CD4-positive, alpha-beta T cell (primary cell): ENCODE measurements at regions not wholly inside any gene's neighbourhood (a gene's known extent, or its start where the extent isn't known, plus 50 kb on each side); places are given as distances from the start of the nearest gene placed in this dataset.

ENCODE experiments used
- ATAC-seq: fragments of 200-7000 bp; cut with Tn5 transposase; one replicate; pipeline ENCODE4 v1.10.0; 2022; ENCODE audit warnings: mild to moderate bottlenecking; ENCODE audit not compliant: poor library complexity
- CTCF ChIA-PET: fragments of 350-600 bp; sonication (Branson Sonifier 250); formaldehyde crosslinking; loops from one replicate; lab custom pipeline; 2021; ENCODE audit warnings: antibody characterized with exemption, inconsistent platforms; lab: Charles Lee
- POLR2A ChIA-PET: fragments of 350-600 bp; sonication (Branson Sonifier 250); formaldehyde crosslinking; loops from one replicate; lab custom pipeline; 2021; ENCODE audit warnings: antibody characterized with exemption, inconsistent platforms; lab: Charles Lee
- DNase-seq, 14 experiments: peaks; one replicate each; pipeline ENCODE4 v3.0.0-alpha.2; 2013 to 2020; ENCODE audit warnings: mixed read lengths in 2 of 14
- H3K27ac ChIP-seq, 2 donors: one replicate each; pipeline versions ENCODE4 v1.5.1 to v1.7.0; 2013; ENCODE audit warnings: low read length in 2 of 2, low read depth in 1 of 2, mild to moderate bottlenecking in 1 of 2
- H3K27me3 ChIP-seq, 2 experiments: 1 replicate in 1 of 2; 2 replicates in 1 of 2; pipeline versions ENCODE4 v1.6.1 to v1.7.0; 2013; ENCODE audit warnings: low read length in 2 of 2, control low read depth in 1 of 2, mild to moderate bottlenecking in 1 of 2, moderate library complexity in 1 of 2; ENCODE audit not compliant: insufficient read depth in 2 of 2, control insufficient read depth in 1 of 2
- H3K36me3 ChIP-seq: one replicate; pipeline ENCODE4 v1.6.1; 2013; ENCODE audit warnings: low read length, control low read depth; ENCODE audit not compliant: insufficient read depth
- H3K4me1 ChIP-seq: one replicate; pipeline ENCODE4 v1.6.1; 2013; ENCODE audit warnings: low read length, control low read depth; ENCODE audit not compliant: insufficient read depth
- H3K4me3 ChIP-seq: one replicate; pipeline ENCODE4 v1.5.1; 2013; ENCODE audit warnings: mild to moderate bottlenecking, low read length, moderate library complexity
- H3K9me3 ChIP-seq, 2 experiments: 1 replicate in 1 of 2; 2 replicates in 1 of 2; pipeline versions ENCODE4 v1.6.1 to v1.7.0; 2013; ENCODE audit warnings: low read length in 2 of 2, mild to moderate bottlenecking in 2 of 2, control low read depth in 1 of 2, moderate library complexity in 1 of 2; ENCODE audit not compliant: control insufficient read depth in 1 of 2, insufficient read depth in 1 of 2
- H3K27ac Mint-ChIP-seq: one replicate; pipeline ENCODE4 v1.8.0; 2020; ENCODE audit warnings: mixed read lengths
- H3K27me3 Mint-ChIP-seq: one replicate; pipeline ENCODE4 v1.8.0; 2021; ENCODE audit warnings: mixed read lengths
- H3K36me3 Mint-ChIP-seq: one replicate; pipeline ENCODE4 v1.8.0; 2021; ENCODE audit warnings: low read depth, mixed read lengths
- H3K4me1 Mint-ChIP-seq: one replicate; pipeline ENCODE4 v1.8.0; 2021; ENCODE audit warnings: low read depth, mixed read lengths
- H3K4me3 Mint-ChIP-seq: one replicate; pipeline ENCODE4 v1.8.0; 2020; ENCODE audit warnings: mild to moderate bottlenecking, mixed read lengths
- H3K9me3 Mint-ChIP-seq: one replicate; pipeline ENCODE4 v1.8.0; 2020; ENCODE audit warnings: mixed read lengths
- CTCF ChIP-seq: fragments of 200-600 bp; IDR thresholded peaks from one replicate; pipeline ENCODE4 v1.8.0; 2022; ENCODE audit warnings: antibody characterized with exemption, mild to moderate bottlenecking
- intact Hi-C, 2 experiments: fragments of 100-400 bp; cut with DNase I in 1 of 2; cut with micrococcal nuclease in 1 of 2; formaldehyde crosslinking; loops; one replicate each; pipeline versions ENCODE4 v1.15.1 to v1.9.0; 2023 to 2025; cut with DNase I, micrococcal nuclease

DNA sequence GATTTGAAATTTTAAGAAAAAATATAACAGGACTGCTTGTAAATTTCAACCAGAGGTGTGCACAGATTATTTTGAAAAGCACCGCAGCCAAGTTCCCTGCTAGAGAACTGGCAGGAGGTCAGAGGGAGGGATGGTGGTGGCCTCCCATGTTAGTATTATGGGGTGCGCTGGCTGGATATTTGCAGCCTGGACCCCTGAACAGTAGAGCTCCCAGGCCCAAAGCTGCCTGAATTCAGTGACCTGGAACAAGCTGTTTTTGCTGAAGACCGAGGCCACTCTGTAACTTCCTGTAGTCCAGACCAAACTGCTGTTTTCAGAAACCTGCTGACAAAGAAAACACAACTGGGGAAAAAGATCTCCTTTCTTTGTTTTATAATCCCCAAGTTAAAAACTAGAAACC lies 314.3 kb downstream of the TNS1 start:
- no peak for TF ChIP-seq CTCF
- no peak for ATAC-seq

GRCh38 chr2:217687771-217688170 lies 315.0 kb downstream of the TNS1 start:
- DNase-seq (no peak), ATAC-seq (no peak)
- H3K27ac Mint-ChIP-seq = no peak overlapping the region
- CTCF ChIA-PET = no interaction called here
- Histone ChIP-seq H3K4me3 (no peak overlapping the region), H3K4me1 (no peaks in the 10 kb centered on the region), H3K36me3 (no peaks in the 10 kb centered on the region), H3K9me3 (no peaks in the 10 kb centered on the region), H3K27ac (no peak overlapping the region), H3K27me3 (no peaks in the 10 kb centered on the region)
- H3K4me3 Mint-ChIP-seq = no peak overlapping the region
- H3K27me3 Mint-ChIP-seq = no peaks in the 10 kb centered on the region
- H3K36me3 Mint-ChIP-seq = no peaks in the 10 kb centered on the region
- intact Hi-C loops = no loop called here
- no peaks in the 10 kb centered on the region for H3K9me3 Mint-ChIP-seq
- POLR2A ChIA-PET = no interaction called here
- no peaks in the 10 kb centered on the region for H3K4me1 Mint-ChIP-seq
- no peak for TF ChIP-seq CTCF

More for the DNA sequence above, 314.3 kb downstream of the TNS1 start:
- intact Hi-C loops = no loop called here
- H3K27me3 ChIP-seq = no peaks in the 10 kb centered on the region
- no peaks in the 10 kb centered on the region for H3K36me3 ChIP-seq
- no peaks in the 10 kb centered on the region for H3K27me3 Mint-ChIP-seq
- H3K36me3 Mint-ChIP-seq = no peaks in the 10 kb centered on the region
- H3K4me1 Mint-ChIP-seq = no peaks in the 10 kb centered on the region
- H3K4me3 ChIP-seq = no peak overlapping the region
- no peaks in the 10 kb centered on the region for H3K9me3 Mint-ChIP-seq
- DNase-seq = no peak
- ChIA-PET CTCF (no interaction called here), POLR2A (no interaction called here)
- no peaks in the 10 kb centered on the region for H3K4me1 ChIP-seq
- no peak overlapping the region for H3K27ac Mint-ChIP-seq
- H3K9me3 ChIP-seq = no peaks in the 10 kb centered on the region
- no peak overlapping the region for H3K4me3 Mint-ChIP-seq
- H3K27ac ChIP-seq = no peak overlapping the region

DNA sequence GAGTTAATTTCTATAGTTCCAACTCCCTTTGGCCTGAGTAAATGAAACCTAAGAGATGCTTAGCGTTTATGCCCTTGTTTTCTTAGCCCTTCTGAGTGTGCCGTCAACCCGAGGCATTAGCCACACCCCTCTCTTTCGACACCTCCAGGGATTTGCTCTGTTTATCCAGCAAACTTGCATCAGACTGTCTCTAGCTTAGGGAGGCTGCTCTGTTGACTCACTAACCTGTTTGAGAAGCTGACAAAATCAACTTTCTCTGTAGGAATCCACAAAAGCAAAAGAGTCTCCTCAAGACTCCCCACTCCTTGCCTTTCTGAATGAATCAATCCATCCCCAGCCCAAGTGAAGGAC lies 317.6 kb downstream of the TNS1 start:
- no peaks in the 10 kb centered on the region for H3K27me3 ChIP-seq
- Mint-ChIP-seq H3K9me3 (no peaks in the 10 kb centered on the region), H3K27me3 (no peaks in the 10 kb centered on the region), H3K4me1 (no peaks in the 10 kb centered on the region), H3K4me3 (no peak overlapping the region), H3K36me3 (no peaks in the 10 kb centered on the region), H3K27ac (no peak overlapping the region)
- ATAC-seq (no peak), DNase-seq (no peak)
- H3K4me1 ChIP-seq = no peaks in the 10 kb centered on the region
- ChIA-PET CTCF (no interaction called here), POLR2A (no interaction called here)
- H3K9me3 ChIP-seq = no peaks in the 10 kb centered on the region
- H3K4me3 ChIP-seq = no peak overlapping the region
- H3K36me3 ChIP-seq = no peaks in the 10 kb centered on the region
- intact Hi-C loops = no loop called here
- H3K27ac ChIP-seq = no peak overlapping the region
- no peak for TF ChIP-seq CTCF
